Astrocyte (in vitro differentiated cells and primary cell): ENCODE measurements at regions not wholly inside any gene's neighbourhood (a gene's known extent, or its start where the extent isn't known, plus 50 kb on each side); places are given as distances from the start of the nearest gene placed in this dataset.

Source experiments
- DNase-seq: peaks from one replicate; pipeline ENCODE4 v3.0.0-alpha.2; 2010; ENCODE audit warnings: low read depth
- FAIRE-seq: peaks from 2 replicates; lab custom pipeline; 2011; peaks lifted over from hg19 to GRCh38; lab: Jason Lieb, UNC
- H2AFZ ChIP-seq: 2 replicates; pipeline ENCODE4 v1.6.0; 2012; ENCODE audit warnings: low read depth, low read length, inconsistent platforms
- H3K27ac ChIP-seq: 2 replicates; pipeline ENCODE4 v1.5.1; 2011; ENCODE audit warnings: low read depth, low read length, inconsistent platforms
- H3K27me3 ChIP-seq: 2 replicates; pipeline ENCODE4 v1.6.0; 2011; ENCODE audit warnings: low read length, inconsistent platforms; ENCODE audit not compliant: insufficient read depth
- H3K36me3 ChIP-seq: 2 replicates; pipeline ENCODE4 v1.5.1; 2011; ENCODE audit warnings: low read length, inconsistent platforms; ENCODE audit not compliant: insufficient read depth
- H3K4me1 ChIP-seq: 2 replicates; pipeline ENCODE4 v1.5.1; 2011; ENCODE audit warnings: low read length, inconsistent platforms; ENCODE audit not compliant: insufficient read depth
- H3K4me2 ChIP-seq: 2 replicates; pipeline ENCODE4 v1.6.0; 2012; ENCODE audit warnings: low read length, inconsistent platforms
- H3K4me3 ChIP-seq: 2 replicates; pipeline ENCODE4 v1.5.1; 2011; ENCODE audit warnings: low read depth, mild to moderate bottlenecking, low read length, inconsistent platforms; ENCODE audit not compliant: insufficient read depth
- H3K79me2 ChIP-seq: 2 replicates; pipeline ENCODE4 v1.6.0; 2012; ENCODE audit warnings: mild to moderate bottlenecking, low read length, inconsistent platforms; ENCODE audit not compliant: insufficient read depth
- H3K9ac ChIP-seq: 2 replicates; pipeline ENCODE4 v1.6.0; 2012; ENCODE audit warnings: mild to moderate bottlenecking, low read length, inconsistent platforms
- H3K9me3 ChIP-seq: 2 replicates; pipeline ENCODE4 v1.5.1; 2012; ENCODE audit warnings: low read depth, mild to moderate bottlenecking, low read length, inconsistent platforms; ENCODE audit not compliant: insufficient read depth
- H4K20me1 ChIP-seq: 2 replicates; pipeline ENCODE4 v1.6.0; 2012; ENCODE audit warnings: low read length, inconsistent platforms; ENCODE audit not compliant: insufficient read depth
- H3K27ac Mint-ChIP-seq: one replicate; pipeline ENCODE4 v1.8.0; 2021; ENCODE audit warnings: mild to moderate bottlenecking, mixed read lengths; ENCODE audit not compliant: unreplicated experiment
- H3K27me3 Mint-ChIP-seq: one replicate; pipeline ENCODE4 v1.8.0; 2021; ENCODE audit warnings: low read depth, mixed read lengths; ENCODE audit not compliant: unreplicated experiment
- H3K36me3 Mint-ChIP-seq: one replicate; pipeline ENCODE4 v1.8.0; 2021; ENCODE audit warnings: low read depth, mixed read lengths; ENCODE audit not compliant: unreplicated experiment
- H3K4me1 Mint-ChIP-seq: one replicate; pipeline ENCODE4 v1.8.0; 2021; ENCODE audit warnings: low read depth, mixed read lengths; ENCODE audit not compliant: unreplicated experiment
- H3K4me3 Mint-ChIP-seq: one replicate; pipeline ENCODE4 v1.8.0; 2021; ENCODE audit warnings: mild to moderate bottlenecking, moderate library complexity, mixed read lengths; ENCODE audit not compliant: unreplicated experiment
- H3K9me3 Mint-ChIP-seq: one replicate; pipeline ENCODE4 v1.8.0; 2021; ENCODE audit warnings: mild to moderate bottlenecking, mixed read lengths; ENCODE audit not compliant: unreplicated experiment
- CTCF ChIP-seq: IDR thresholded peaks from 2 replicates; pipeline ENCODE4 v1.5.1; 2011; ENCODE audit warnings: low read depth, mild to moderate bottlenecking, inconsistent platforms, low read length, moderate library complexity; ENCODE audit not compliant: insufficient read depth
- EZH2 ChIP-seq: IDR thresholded peaks from 2 replicates; pipeline ENCODE4 v1.6.1; 2012; ENCODE audit warnings: mild to moderate bottlenecking, low read length, inconsistent platforms; ENCODE audit not compliant: insufficient read depth

- no peak overlapping the region for H3K27ac ChIP-seq
- no peaks in the 10 kb centered on the region for H3K4me1 ChIP-seq
- no peaks in the 10 kb centered on the region for H4K20me1 ChIP-seq
- H3K4me3 ChIP-seq, result no peak overlapping the region
- H3K4me1 Mint-ChIP-seq, result peaks cover 6% of the 10 kb centered on the region
- TF ChIP-seq CTCF, result no peak
- no peak for TF ChIP-seq EZH2
- H3K27ac Mint-ChIP-seq, result no peak overlapping the region
- no peaks in the 10 kb centered on the region for H3K36me3 Mint-ChIP-seq
- FAIRE-seq, result peak; percentile 20
- no peaks in the 10 kb centered on the region for H3K9me3 Mint-ChIP-seq
- H3K9ac ChIP-seq, result no peak overlapping the region
- H3K4me3 Mint-ChIP-seq, result no peak overlapping the region
- no peak overlapping the region for H2AFZ ChIP-seq
- no peaks in the 10 kb centered on the region for H3K36me3 ChIP-seq
- peaks cover 3% of the 10 kb centered on the region for H3K27me3 ChIP-seq
- no peak overlapping the region for H3K4me2 ChIP-seq
- H3K79me2 ChIP-seq, result no peaks in the 10 kb centered on the region
- H3K27me3 Mint-ChIP-seq, result no peaks in the 10 kb centered on the region
- no peaks in the 10 kb centered on the region for H3K9me3 ChIP-seq
- DNase-seq, result no peak
Observed at GRCh38 chr14:59037086-59037485, 151.4 kb upstream of the DAAM1 start.

- no peaks in the 10 kb centered on the region for H4K20me1 ChIP-seq
- no peak for TF ChIP-seq EZH2
- no peak for TF ChIP-seq CTCF
- DNase-seq (no peak), FAIRE-seq (no peak)
- no peaks in the 10 kb centered on the region for H3K9me3 ChIP-seq
- no peak overlapping the region for H3K27ac Mint-ChIP-seq
- no peak overlapping the region for H2AFZ ChIP-seq
- peaks cover 4% of the 10 kb centered on the region for H3K4me1 Mint-ChIP-seq
- H3K4me1 ChIP-seq, result no peaks in the 10 kb centered on the region
- H3K79me2 ChIP-seq, result no peaks in the 10 kb centered on the region
- no peak overlapping the region for H3K4me3 ChIP-seq
- no peaks in the 10 kb centered on the region for H3K9me3 Mint-ChIP-seq
- H3K9ac ChIP-seq, result no peak overlapping the region
- peaks cover 3% of the 10 kb centered on the region for H3K27me3 ChIP-seq
- no peaks in the 10 kb centered on the region for H3K36me3 Mint-ChIP-seq
- no peak overlapping the region for H3K4me3 Mint-ChIP-seq
- H3K27me3 Mint-ChIP-seq, result no peaks in the 10 kb centered on the region
- no peak overlapping the region for H3K4me2 ChIP-seq
- H3K36me3 ChIP-seq, result no peaks in the 10 kb centered on the region
- H3K27ac ChIP-seq, result no peak overlapping the region
Observed at GRCh38 chr14:59037620-59038019, 150.8 kb upstream of the DAAM1 start.

- Mint-ChIP-seq H3K36me3 (no peaks in the 10 kb centered on the region), H3K27ac (no peak overlapping the region), H3K4me1 (no peaks in the 10 kb centered on the region), H3K4me3 (no peak overlapping the region), H3K27me3 (no peaks in the 10 kb centered on the region), H3K9me3 (no peaks in the 10 kb centered on the region)
- no peak overlapping the region for H3K4me2 ChIP-seq
- H3K36me3 ChIP-seq, result no peaks in the 10 kb centered on the region
- TF ChIP-seq EZH2 (no peak), CTCF (no peak)
- FAIRE-seq, result no peak
- peaks cover 3% of the 10 kb centered on the region for H3K27me3 ChIP-seq
- no peaks in the 10 kb centered on the region for H4K20me1 ChIP-seq
- no peak for DNase-seq
- H3K4me3 ChIP-seq, result no peak overlapping the region
- no peak overlapping the region for H3K9ac ChIP-seq
- no peaks in the 10 kb centered on the region for H3K4me1 ChIP-seq
- no peaks in the 10 kb centered on the region for H3K9me3 ChIP-seq
- no peak overlapping the region for H2AFZ ChIP-seq
- no peak overlapping the region for H3K27ac ChIP-seq
- no peaks in the 10 kb centered on the region for H3K79me2 ChIP-seq
Observed at GRCh38 chr14:59038746-59039145, 149.7 kb upstream of the DAAM1 start.
